DND-41 (cell line): ENCODE measurements at regions not wholly inside any gene's neighbourhood (a gene's known extent, or its start where the extent isn't known, plus 50 kb on each side); places are given as distances from the start of the nearest gene placed in this dataset.

Source experiments
- ATAC-seq: fragments of 200-7000 bp; cut with Tn5 transposase; 3 replicates; pipeline ENCODE4 v1.9.1; 2021; ENCODE audit warnings: low read depth; ENCODE audit not compliant: insufficient read depth
- DNase-seq: peaks from one replicate; pipeline ENCODE4 v3.0.0-alpha.2; 2020
- H2AFZ ChIP-seq: 2 replicates; pipeline ENCODE4 v1.6.0; 2012; ENCODE audit warnings: low read depth, low read length
- H3K27ac ChIP-seq: 2 replicates; pipeline ENCODE4 v1.5.1; 2012; ENCODE audit warnings: low read length, inconsistent platforms
- H3K27me3 ChIP-seq: fragments of 200-600 bp; sonication (generic); 2 replicates; pipeline ENCODE4 v1.6.0; 2012; ENCODE audit warnings: low read length, mild to moderate bottlenecking, inconsistent platforms; ENCODE audit not compliant: insufficient read depth, poor library complexity
- H3K36me3 ChIP-seq: 2 replicates; pipeline ENCODE4 v1.5.1; 2012; ENCODE audit warnings: low read length, inconsistent platforms; ENCODE audit not compliant: insufficient read depth
- H3K4me1 ChIP-seq: 2 replicates; pipeline ENCODE4 v1.5.1; 2012; ENCODE audit warnings: mild to moderate bottlenecking, low read length; ENCODE audit not compliant: insufficient read depth
- H3K4me2 ChIP-seq: 2 replicates; pipeline ENCODE4 v1.6.0; 2012; ENCODE audit warnings: mild to moderate bottlenecking, moderate library complexity, low read length, inconsistent platforms; ENCODE audit not compliant: insufficient read depth
- H3K4me3 ChIP-seq, 2 experiments: fragments of 200-600 bp in 1 of 2; shearing (Covaris generic) in 1 of 2; 2 replicates each; pipeline ENCODE4 v1.5.1; 2012 to 2016; ENCODE audit warnings: inconsistent platforms in 2 of 2, low read length in 2 of 2, mild to moderate bottlenecking in 2 of 2, low read depth in 1 of 2, moderate library complexity in 1 of 2
- H3K79me2 ChIP-seq: 2 replicates; pipeline ENCODE4 v1.6.0; 2012; ENCODE audit warnings: low read length, inconsistent platforms; ENCODE audit not compliant: insufficient read depth
- H3K9ac ChIP-seq: 2 replicates; pipeline ENCODE4 v1.6.0; 2012; ENCODE audit warnings: low read depth, mild to moderate bottlenecking, inconsistent platforms, low read length, moderate library complexity
- H3K9me3 ChIP-seq: 2 replicates; pipeline ENCODE4 v1.5.1; 2012; ENCODE audit warnings: low read length, moderate library complexity, mild to moderate bottlenecking, inconsistent platforms; ENCODE audit not compliant: insufficient read depth, severe bottlenecking
- H4K20me1 ChIP-seq: 2 replicates; pipeline ENCODE4 v1.6.0; 2012; ENCODE audit warnings: low read length; ENCODE audit not compliant: insufficient read depth
- EZH2 ChIP-seq: IDR thresholded peaks from 3 replicates; pipeline ENCODE4 v1.6.1; 2012; ENCODE audit warnings: borderline replicate concordance, low read depth, mild to moderate bottlenecking, moderate library complexity, low read length, inconsistent platforms; ENCODE audit not compliant: severe bottlenecking
- TF ChIP-seq, protein P1 (sequence below): IDR thresholded peaks from 2 replicates; pipeline ENCODE4 v1.5.1; 2012; ENCODE audit warnings: borderline replicate concordance, low read length, moderate library complexity, mild to moderate bottlenecking; ENCODE audit not compliant: poor library complexity, severe bottlenecking; ENCODE audit errors: extremely low read depth

DNA sequence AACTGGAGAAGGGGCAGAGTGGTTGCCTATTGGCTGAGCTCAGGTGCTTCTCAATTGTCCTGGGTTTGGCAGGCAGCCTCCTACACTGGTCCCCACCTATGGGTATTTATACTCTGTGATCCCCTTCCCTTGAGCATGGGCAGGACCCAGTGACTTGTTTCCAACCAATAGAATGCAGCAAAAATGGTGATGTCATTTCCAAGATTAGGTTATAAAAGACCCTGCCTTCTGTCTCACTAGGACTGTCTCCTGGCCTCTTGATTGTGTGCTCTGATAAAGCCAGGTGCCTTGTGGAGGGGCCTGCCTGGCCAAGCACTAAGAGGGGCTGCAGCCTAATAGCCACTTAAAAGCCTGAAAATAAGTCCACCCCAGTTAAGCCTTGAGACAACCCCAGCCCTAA is 76.1 kb downstream of the MSX2 start:
- H3K27me3 ChIP-seq: no peaks in the 10 kb centered on the region
- no peak overlapping the region for H3K4me3 ChIP-seq
- no peaks in the 10 kb centered on the region for H3K79me2 ChIP-seq
- H4K20me1 ChIP-seq: no peaks in the 10 kb centered on the region
- no peak overlapping the region for H3K4me2 ChIP-seq
- DNase-seq (no peak), ATAC-seq (no peak)
- H3K4me1 ChIP-seq: no peaks in the 10 kb centered on the region
- H3K9ac ChIP-seq: no peak overlapping the region
- TF ChIP-seq EZH2: no peak
- TF ChIP-seq, protein P1, sequence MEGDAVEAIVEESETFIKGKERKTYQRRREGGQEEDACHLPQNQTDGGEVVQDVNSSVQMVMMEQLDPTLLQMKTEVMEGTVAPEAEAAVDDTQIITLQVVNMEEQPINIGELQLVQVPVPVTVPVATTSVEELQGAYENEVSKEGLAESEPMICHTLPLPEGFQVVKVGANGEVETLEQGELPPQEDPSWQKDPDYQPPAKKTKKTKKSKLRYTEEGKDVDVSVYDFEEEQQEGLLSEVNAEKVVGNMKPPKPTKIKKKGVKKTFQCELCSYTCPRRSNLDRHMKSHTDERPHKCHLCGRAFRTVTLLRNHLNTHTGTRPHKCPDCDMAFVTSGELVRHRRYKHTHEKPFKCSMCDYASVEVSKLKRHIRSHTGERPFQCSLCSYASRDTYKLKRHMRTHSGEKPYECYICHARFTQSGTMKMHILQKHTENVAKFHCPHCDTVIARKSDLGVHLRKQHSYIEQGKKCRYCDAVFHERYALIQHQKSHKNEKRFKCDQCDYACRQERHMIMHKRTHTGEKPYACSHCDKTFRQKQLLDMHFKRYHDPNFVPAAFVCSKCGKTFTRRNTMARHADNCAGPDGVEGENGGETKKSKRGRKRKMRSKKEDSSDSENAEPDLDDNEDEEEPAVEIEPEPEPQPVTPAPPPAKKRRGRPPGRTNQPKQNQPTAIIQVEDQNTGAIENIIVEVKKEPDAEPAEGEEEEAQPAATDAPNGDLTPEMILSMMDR: no peak
- H3K27ac ChIP-seq: no peak overlapping the region
- no peaks in the 10 kb centered on the region for H3K36me3 ChIP-seq
- H2AFZ ChIP-seq: no peak overlapping the region
- H3K9me3 ChIP-seq: peaks cover 9% of the 10 kb centered on the region

DNA sequence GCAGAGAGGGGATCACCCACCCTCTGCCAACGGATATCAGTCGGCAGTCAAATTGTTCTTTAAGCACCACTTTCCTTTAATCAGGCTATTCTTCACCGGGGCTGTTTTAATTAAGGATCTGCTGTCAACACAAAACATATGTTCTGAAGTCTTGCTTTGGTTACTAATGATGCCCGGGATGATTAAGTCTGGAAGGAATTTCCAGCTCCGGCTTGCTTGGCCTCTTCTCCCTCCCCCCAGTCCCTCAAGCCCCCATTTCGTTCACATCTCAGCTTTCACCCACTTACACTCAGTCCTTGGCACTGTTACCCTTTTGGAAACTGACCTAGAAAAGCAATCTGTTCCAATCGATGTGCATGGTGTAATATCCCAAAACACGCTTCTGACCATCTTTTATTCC is 74.7 kb downstream of the MSX2 start:
- DNase-seq (no peak), ATAC-seq (no peak)
- Histone ChIP-seq H3K27me3 (no peaks in the 10 kb centered on the region), H3K4me2 (no peak overlapping the region), H3K79me2 (no peaks in the 10 kb centered on the region), H4K20me1 (no peaks in the 10 kb centered on the region), H3K9ac (no peak overlapping the region), H3K4me1 (no peaks in the 10 kb centered on the region), H3K36me3 (no peaks in the 10 kb centered on the region), H3K4me3 (no peak overlapping the region), H2AFZ (no peak overlapping the region), H3K9me3 (peaks cover 9% of the 10 kb centered on the region), H3K27ac (no peak overlapping the region)
- TF ChIP-seq, protein P1: no peak
- no peak for TF ChIP-seq EZH2

DNA sequence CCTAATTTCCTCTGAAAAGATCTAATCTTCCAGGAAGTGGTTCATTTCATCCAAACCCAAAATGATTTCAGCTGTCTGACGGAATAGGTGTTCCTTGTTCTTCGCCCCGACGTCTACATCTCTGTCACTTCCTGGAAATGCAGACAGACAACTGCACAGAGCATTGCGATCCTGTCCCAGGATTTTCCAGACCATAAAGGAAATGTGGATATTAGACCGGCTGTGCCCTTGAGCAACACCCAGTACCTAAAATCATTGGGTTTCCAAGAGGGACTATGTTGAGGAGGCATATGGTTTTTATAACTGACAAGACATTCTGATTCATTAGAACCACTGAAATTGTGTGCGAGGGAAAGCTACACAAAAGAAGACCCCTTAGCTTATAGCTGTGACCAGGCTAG is 74.2 kb downstream of the MSX2 start:
- DNase-seq: no peak

More for the DNA sequence above, 74.2 kb downstream of the MSX2 start:
- H3K4me3 ChIP-seq: no peak overlapping the region
- no peak overlapping the region for H3K9ac ChIP-seq
- H3K79me2 ChIP-seq: no peaks in the 10 kb centered on the region
- peaks cover 9% of the 10 kb centered on the region for H3K9me3 ChIP-seq
- ATAC-seq: no peak
- H3K4me1 ChIP-seq: no peaks in the 10 kb centered on the region
- H3K36me3 ChIP-seq: no peaks in the 10 kb centered on the region
- no peak overlapping the region for H3K4me2 ChIP-seq
- H4K20me1 ChIP-seq: no peaks in the 10 kb centered on the region
- H2AFZ ChIP-seq: no peak overlapping the region
- no peak for TF ChIP-seq EZH2
- TF ChIP-seq, protein P1: no peak
- H3K27ac ChIP-seq: no peak overlapping the region
- no peaks in the 10 kb centered on the region for H3K27me3 ChIP-seq
